NT2/D1 (cell line): ENCODE measurements at regions not wholly inside any gene's neighbourhood (a gene's known extent, or its start where the extent isn't known, plus 50 kb on each side); places are given as distances from the start of the nearest gene placed in this dataset.

Source experiments
- YY1 ChIP-seq: IDR thresholded peaks from 2 replicates; pipeline ENCODE4 v1.6.1; 2011; ENCODE audit not compliant: insufficient read length, insufficient read depth
- ZNF274 ChIP-seq: IDR thresholded peaks from 2 replicates; pipeline ENCODE4 v1.6.1; 2011; ENCODE audit warnings: mild to moderate bottlenecking, low read depth, low read length

GRCh38 chr22:48441553-48441850 lies 1386.2 kb downstream of the BRD1 start:
- TF ChIP-seq YY1 (no peak), ZNF274 (no peak)
